ENCODE measurements at regions not wholly inside any gene's neighbourhood (a gene's known extent, or its start where the extent isn't known, plus 50 kb on each side); places are given as distances from the start of the nearest gene placed in this dataset.
"Not testable (repeated sequence)": the region's sequence is repeated elsewhere in the genome, so short reads cannot be mapped to it uniquely, and the experiment has no call there.

DNA sequence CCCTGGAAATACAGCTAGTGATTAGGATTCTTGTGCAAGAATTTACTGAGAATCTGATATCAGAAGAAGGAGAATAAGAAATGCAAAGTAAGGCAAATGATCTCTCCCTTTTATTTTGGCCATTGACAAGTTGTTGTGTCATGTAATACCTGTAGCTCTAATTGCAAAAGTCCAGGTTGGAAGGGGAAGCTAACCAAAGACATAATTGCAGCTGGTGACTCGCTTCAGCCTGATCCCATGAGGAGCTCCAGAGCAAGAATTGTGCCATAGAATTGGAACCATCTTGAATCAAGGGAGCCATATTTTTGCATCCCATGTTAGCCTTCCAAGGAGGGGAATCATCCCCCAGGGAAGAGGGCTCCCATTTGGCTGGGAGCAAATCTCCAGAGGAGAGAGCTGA is 149.6 kb upstream of the MOCS2 start:
- intact Hi-C loops (cut with DNase I): no loop called here
- no peak for DNase-seq
- ATAC-seq: no peak

DNA sequence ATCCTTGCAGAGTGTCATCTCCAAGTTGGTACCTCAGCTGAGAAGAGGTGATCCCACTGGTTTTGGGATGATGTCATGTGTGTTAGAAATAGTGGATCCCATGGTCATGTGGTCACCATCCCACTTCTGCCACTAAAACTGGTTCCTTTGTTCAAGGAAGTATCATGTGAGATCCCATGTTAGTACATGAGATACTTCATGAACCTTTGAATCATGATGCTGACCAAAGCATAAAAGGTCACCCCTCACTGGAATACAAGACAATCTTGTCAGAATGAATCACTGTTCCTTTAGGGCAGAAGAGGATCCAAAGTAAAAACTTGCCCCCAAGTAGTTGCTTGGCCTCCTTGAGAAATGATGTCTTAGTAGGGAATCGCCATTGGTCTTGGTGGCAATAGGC is 150.9 kb upstream of the MOCS2 start:
- ATAC-seq: no peak
- no peak for DNase-seq
- intact Hi-C loops (cut with DNase I): no loop called here

DNA sequence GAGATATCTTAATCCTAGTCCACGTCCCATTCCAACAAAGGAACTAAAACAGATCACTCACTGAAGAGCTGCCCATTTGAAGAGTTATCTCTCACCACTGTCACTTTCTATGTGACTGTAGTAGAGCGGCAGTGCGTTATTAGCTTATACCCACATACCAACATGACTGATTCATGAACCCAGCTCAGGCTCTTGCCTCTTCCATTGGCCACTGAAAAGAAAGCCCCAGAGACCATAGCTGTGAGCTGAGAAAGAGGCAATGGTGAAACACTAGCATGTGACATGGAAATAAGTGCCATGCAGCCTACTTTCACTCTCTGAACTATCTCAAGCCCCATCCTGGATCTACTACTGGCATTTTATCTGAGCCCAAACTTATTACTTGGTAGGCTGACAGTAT is 151.7 kb upstream of the MOCS2 start:
- intact Hi-C loops (cut with DNase I): no loop called here
- no peak for DNase-seq
- ATAC-seq: no peak

DNA sequence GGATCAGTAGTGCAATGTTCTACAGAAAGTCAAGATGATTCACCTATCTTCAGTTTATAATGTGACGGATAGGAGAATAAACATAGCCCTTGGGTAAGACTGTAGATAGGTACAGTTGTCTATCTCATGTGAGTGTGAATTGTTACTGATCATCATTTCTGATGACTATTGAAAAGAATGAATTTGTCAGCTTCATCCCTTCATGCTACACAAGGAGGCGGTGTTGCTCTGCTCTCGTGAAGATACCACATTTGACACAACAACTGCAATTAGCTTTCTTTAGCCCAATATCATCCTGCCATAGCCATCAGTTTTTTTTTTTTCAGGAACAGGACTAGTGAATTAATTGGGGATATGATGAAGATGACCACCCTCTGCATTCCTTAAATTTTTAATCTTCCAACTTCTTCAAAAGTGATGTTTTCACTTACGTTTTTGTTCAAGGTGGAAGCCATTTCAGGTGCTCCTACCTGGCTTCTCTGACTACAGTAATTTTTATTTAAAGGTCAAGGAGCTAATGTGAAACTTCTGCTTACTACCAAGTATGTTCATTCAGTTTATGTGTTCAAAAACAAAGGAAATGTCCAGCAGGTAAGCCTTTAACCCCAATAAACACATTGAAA is 152.9 kb upstream of the MOCS2 start:
- intact Hi-C loops (cut with DNase I): no loop called here
- DNase-seq: no peak
- peak in 1 of 2 donors; percentile 49 for ATAC-seq

DNA sequence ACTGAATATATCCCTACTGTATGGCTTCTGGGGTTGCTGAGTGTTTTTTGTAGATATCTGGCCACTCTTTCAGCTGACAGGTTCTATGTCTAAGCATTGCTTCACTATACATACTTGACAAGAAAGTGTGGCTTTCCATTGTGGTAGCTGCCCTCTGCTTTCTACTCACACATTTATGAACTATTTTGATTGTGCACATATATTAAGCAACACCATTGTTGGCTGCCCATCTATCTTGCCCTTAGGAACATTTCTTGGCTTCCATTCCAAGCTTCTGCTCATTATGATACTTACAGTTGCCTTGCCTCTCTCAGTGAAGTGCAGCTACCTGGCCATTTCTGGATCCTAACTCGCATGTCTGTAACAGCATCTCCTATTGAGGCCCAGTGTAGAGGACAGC is 153.6 kb upstream of the MOCS2 start:
- intact Hi-C loops (cut with DNase I): no loop called here
- ATAC-seq (no peak), DNase-seq (no peak)

DNA sequence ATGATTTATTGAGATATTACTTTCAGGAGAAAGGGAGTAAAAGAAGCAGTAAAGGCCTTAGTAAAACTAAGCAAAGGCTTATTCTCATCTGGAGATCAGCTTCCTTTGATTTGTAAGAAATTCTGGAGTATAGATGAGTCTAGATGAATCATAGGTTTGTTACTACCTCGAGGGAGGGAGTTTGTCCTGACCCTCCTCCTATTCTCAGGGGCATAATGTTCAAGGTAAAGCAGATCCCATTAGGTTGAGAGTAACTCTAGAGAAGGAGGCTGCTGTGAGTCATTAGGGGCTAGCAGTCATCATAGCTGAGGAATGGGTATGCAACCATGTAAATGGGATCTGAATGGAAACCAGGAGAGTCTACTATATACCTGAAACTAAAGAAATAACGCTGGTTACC is 155.5 kb upstream of the MOCS2 start:
- intact Hi-C loops (cut with DNase I): no loop called here
- ATAC-seq: no peak

DNA sequence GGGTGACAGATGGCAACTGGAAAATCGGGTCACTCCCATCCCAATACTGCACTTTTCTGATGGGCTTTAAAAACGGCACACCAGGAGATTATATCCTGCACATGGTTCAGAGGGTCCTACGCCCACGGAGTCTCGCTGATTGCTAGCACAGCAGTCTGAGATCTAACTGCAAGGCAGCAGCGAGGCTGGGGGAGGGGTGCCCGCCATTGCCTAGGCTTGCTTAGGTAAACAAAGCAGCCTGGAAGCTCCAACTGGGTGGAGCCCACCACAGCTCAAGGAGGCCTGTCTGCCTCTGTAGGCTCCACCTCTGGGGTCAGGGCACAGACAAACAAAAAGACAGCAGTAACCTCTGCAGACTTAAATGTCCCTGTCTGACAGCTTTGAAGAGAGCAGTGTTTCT is 158.7 kb upstream of the MOCS2 start:
- DNase-seq; intact Hi-C loops (cut with DNase I); ATAC-seq: not testable (repeated sequence)

More for the DNA sequence above, 155.5 kb upstream of the MOCS2 start:
- no peak for DNase-seq

DNA sequence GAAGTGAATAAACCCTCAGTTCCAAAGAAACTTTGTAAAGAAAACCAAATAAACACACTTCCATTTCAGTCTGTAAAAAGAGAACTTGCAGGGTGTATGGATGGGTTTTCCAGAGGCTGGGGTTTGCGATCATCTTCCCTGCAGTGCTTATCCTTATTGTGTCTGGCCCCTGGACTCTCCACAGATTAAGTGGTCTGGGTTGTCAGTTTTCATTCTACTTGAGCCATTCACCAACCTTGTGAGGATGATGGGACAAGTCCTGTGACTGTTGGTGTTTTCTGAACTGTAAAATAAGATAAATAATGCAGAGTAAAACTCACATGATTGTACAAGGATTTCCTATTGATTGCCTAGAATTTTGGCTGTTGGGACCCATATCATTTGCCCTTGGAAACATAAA is 166.1 kb upstream of the MOCS2 start:
- ATAC-seq (no peak), DNase-seq (no peak)
- intact Hi-C loops (cut with DNase I): no loop called here

DNA sequence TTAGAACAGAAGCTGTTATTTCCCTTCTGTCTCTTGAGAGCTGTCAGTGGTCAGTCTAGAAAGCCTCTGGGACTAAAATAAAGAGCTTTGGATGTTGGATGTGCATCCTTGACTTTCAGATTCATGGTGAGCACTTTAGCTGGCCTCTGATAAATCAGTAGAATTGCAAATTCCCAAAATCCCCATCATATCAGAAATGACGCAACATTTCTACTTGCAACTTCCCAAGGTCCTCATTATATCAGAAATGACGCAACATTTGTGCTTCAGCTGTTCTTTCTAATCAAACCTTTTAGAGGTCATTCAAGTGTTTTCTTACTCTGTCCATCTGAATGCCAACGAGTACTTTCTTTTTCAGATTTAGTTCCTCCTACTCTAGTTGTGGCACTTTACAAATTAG is 167.3 kb upstream of the MOCS2 start:
- ATAC-seq (peak; percentile 38 to 83), DNase-seq (no peak)
- intact Hi-C loops (cut with DNase I): no loop called here

DNA sequence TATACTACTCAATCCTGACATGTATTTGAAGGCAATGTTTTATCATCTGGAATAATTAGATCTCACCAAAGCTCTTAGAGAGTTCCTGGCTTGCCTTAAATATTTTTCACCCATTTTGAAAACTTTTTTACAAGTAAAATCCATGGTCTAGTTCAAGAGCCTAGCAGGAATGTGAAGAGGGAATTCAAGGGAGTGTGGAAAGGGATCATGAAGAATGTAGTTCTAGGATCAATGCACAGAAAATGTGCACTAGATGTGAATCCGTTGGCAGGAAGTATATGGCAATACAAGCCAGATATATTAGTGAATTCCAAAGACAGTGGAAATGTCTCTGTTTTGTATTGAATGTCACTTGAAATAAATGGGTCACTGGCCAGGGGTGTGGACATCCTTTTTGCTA is 167.9 kb upstream of the MOCS2 start:
- no peak for DNase-seq
- no peak for ATAC-seq
- intact Hi-C loops (cut with DNase I): no loop called here

DNA sequence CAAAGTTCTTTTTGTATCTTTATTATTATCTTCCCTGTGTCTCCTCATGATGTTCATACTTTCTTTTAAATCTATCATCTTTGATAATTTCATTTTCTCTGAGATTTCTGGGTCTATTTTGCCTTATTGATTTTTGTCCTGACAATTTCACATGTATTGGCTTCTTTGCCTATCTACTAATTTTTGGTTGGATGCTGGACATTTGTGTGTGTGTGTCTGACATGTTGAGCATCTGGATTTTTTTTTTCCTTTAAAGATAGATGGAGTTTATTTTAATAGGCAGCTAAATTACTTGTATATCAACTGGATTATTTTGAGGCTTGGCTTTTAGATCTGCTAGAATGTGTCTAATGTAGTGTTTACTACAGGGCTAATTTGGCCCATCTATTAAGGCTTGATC is 178.0 kb upstream of the MOCS2 start:
- no peak for DNase-seq
- intact Hi-C loops (cut with DNase I): no loop called here
- ATAC-seq: no peak

DNA sequence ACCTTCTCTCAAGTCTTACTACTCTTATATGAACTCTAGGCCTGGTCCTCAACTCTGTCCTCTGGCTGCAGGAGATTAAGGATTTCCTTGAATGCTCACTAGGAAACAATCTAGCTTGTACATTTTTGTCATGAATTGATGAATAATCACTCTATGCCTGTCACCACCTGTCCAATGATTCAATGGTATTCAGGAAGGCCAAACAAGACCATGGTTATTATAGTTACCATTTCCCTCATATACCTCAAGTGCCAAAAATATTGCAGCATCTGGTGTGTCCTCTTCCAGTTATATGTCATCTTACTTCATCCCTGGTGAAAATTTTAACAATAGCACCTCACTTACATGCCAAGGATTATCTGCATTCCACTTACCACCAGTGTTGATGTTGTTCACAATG is 179.0 kb upstream of the MOCS2 start:
- intact Hi-C loops (cut with DNase I): no loop called here
- ATAC-seq (no peak), DNase-seq (no peak)

DNA sequence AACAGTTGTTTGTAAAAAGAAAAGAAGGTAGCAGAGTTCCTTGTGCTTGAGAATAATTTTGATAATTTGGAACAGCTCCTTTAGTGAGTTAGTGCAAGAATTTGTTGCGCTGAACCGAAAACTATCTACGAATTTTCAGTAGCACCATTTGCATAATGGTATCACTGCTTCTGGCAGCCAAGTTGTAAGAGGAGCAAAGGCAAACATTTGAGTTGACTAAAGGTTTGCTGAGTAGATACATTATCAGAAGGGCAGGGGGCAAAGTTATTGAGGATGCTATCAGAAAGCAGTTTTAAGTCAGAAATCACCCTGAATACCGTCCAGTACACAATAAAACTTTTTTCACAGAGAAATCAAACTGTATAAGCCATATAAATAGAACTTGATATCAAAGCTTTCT is 181.5 kb upstream of the MOCS2 start:
- no peak for ATAC-seq
- intact Hi-C loops (cut with DNase I): no loop called here
- DNase-seq: no peak

DNA sequence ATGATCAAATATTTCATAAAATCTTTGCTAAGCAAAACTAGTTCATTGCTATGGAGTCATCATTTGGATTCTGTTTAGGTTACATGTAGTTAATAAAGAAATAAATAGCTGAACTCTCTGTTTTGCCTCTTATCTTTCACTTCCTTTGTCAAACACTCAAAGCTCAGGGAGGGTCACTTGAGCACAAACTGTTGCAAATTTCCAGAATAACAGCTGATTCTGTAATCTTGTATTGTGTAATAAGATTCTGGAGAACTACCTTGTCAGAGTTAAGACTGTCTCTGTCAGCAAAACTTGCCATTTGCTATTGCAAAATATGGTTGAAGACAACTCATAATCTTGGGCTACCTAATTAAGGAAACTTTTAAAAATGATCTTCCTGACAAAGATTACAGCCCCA is 182.0 kb upstream of the MOCS2 start:
- intact Hi-C loops (cut with DNase I): no loop called here
- DNase-seq: no peak
- peak; percentile 75 to 77 for ATAC-seq

DNA sequence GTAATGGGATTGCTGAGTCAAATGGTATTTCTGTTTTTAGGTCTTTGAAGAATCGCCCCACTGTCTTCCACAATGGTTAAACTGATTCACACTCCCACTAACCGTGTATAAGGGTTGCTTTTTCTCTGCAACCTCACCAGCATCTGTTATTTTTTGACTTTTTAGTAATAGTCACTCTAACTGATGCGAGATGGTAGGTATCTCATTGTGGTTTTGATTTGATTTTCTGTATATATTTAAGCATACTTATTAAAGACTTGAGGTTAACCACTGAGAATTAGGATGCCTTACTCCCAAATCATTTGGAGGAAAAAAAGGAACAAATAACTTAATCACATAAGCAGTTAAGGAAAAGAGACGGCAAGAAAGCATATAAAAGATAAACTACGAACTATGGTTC is 181.6 kb upstream of the FST start:
- DNase-seq (no peak), ATAC-seq (no peak)
- intact Hi-C loops (cut with DNase I): no loop called here

DNA sequence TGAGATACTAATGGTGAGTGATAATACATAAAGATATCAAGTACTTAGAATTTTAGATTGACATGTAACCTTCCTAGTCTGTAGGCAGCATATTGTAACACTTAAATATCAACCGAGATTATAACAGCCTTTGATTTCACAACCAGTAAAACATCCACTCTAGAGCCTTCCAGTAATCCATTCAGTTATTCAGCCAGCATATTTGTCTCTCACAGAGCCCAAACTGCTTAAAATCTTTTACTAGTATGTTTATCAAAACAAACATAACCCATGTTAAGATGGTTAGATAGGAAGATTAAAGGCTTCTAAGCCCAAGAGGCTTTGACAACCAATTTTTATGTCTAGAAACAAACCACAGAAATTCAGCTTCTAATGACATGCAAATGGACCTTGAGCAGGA is 177.9 kb upstream of the FST start:
- ATAC-seq: peak; percentile 34 to 43
- DNase-seq: no peak
- intact Hi-C loops (cut with DNase I): no loop called here

DNA sequence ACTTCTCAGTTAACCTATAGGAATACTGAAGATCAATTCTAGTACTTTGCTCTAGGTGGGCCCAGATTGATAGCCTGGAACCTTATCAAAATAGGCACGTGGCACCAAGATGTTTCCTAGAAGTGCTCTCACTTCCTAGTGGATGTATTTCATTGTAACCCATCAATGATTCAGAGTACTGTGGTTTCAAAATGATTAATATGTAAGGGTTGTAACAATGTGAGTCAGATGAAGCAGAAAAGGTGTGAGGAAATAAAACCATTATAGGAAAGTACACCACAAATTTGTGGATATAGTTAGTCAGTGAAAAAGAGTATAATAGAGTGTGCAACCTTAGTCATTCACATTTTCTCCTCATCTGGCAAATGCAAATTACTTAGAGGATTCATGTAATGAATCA is 177.3 kb upstream of the FST start:
- intact Hi-C loops (cut with DNase I): no loop called here
- DNase-seq (no peak), ATAC-seq (peak in 1 of 2 donors; percentile 59)

DNA sequence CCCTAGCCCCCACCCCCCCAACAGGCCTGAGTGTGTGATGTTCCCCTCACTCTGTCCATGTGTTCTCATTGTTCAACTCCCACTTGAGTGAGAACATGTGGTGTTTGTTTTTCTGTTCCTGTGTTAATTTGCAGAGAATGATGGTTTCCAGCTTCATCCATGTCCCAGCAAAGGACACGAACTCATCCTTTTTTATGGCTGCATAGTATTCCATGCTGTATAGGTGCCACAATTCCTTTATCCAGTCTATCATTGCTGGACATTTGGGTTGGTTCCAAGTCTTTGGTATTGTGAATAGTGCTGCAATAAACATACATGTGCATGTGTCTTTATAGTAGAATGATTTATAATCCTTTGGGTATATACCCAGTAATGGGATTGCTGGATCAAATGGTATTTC is 175.1 kb upstream of the FST start:
- intact Hi-C loops (cut with DNase I); ATAC-seq; DNase-seq: not testable (repeated sequence)

DNA sequence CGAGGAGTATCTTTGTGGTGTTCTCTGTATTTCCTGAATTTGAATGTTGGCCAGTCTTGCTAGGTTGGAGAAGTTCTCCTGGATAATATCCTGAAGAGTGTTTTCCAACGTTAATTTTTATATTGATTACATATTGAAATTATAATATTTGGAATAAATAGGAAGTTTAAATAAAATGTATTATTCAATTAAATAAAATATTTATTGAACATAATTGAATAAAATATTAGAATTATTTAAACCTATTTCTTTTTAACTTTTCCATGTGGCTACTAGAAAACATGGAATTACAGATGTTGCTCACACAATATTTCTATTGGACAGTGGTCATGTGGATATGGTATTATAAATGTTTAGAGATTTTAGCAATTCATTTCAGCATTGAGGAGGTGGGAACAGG is 170.8 kb upstream of the FST start:
- ATAC-seq: no peak
- intact Hi-C loops (cut with DNase I): no loop called here
- DNase-seq: no peak

DNA sequence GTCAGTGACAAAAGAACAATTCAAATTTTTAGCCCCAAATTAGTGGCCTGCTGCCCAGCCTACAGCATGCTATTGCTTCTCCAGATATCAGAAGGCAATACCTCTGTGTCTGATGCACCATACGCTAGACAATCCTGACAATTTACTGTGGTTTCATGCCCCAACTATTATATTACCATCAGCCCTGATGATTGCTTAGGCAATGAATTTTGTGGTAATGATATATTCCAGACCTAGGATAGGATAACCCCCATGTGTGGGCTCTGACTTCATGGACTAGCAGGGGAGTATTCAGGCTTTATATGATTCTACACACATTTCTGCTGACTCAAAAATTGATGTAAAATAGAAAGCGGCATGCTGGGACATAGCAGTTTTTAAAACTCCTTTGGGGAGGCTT is 168.7 kb upstream of the FST start:
- no peak for ATAC-seq
- intact Hi-C loops (cut with DNase I): no loop called here
- no peak for DNase-seq

DNA sequence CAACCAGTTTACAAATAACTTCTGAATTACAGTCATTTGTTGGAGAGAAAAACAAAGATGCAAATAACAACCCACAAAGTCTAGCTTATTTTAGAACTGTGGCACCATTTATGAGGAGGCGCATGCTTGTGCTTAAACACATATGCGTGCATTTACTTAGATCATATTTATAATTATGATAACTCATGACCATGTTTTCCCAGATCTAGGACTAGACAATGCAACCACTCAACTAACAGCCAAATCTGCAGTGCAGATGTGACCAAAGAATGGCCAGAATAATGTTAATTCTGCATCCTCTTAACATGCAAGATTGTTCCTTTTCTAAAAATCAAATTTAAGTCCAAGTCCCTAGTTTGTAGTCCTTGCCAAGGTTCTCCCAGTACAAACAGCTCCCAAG is 167.3 kb upstream of the FST start:
- no peak for ATAC-seq
- intact Hi-C loops (cut with DNase I): no loop called here
- no peak for DNase-seq

DNA sequence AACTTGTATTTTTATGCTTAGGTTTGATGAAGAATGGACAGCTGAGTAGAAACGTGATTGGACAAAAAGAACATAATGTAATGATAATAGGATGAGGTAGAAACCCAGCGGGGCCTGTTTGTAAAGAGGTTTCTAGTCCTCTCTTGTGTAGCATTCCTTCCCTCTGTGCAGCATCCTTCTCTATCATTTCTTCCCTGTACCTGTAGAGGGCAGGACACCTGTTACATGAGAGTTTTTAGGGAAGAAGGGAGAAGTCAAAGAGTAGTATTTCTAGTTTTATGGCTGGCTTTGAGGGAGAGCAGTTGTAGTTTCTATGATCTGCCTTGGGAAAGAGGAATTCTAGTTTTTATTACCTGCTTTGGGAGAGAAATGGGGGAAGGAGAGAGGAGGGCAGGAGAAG is 162.1 kb upstream of the FST start:
- intact Hi-C loops (cut with DNase I): no loop called here
- ATAC-seq (no peak), DNase-seq (no peak)

Data from left cardiac atrium (tissue), 4 donors.